Ascending aorta (tissue), 2 donors: ENCODE measurements at regions not wholly inside any gene's neighbourhood (a gene's known extent, or its start where the extent isn't known, plus 50 kb on each side); places are given as distances from the start of the nearest gene placed in this dataset.

Experiments used
- DNase-seq, 2 donors: peaks; one replicate each; pipeline ENCODE4 v3.0.0-alpha.2; 2019; ENCODE audit warnings: low spot score in 2 of 2
- H3K27ac ChIP-seq, 2 donors: fragments of 200-600 bp; sonication (generic); one replicate each; pipeline ENCODE4 v1.5.1; 2016 to 2017; ENCODE audit warnings: mild to moderate bottlenecking in 1 of 2
- H3K27me3 ChIP-seq: fragments of 200-600 bp; sonication (generic); one replicate; pipeline ENCODE4 v1.5.1; 2017
- H3K36me3 ChIP-seq, 2 donors: fragments of 200-600 bp; sonication (generic); one replicate each; pipeline ENCODE4 v1.5.1; 2016
- H3K4me1 ChIP-seq, 2 donors: fragments of 200-600 bp; sonication (generic); one replicate each; pipeline ENCODE4 v1.5.1; 2016 to 2017; ENCODE audit warnings: mild to moderate bottlenecking in 1 of 2
- H3K4me3 ChIP-seq, 2 donors: fragments of 200-600 bp; sonication (generic); one replicate each; pipeline ENCODE4 v1.5.1; 2016 to 2017; ENCODE audit warnings: mild to moderate bottlenecking in 1 of 2
- H3K9me3 ChIP-seq, 2 donors: fragments of 200-600 bp; sonication (generic); one replicate each; pipeline ENCODE4 v1.5.1; 2016
- intact Hi-C: fragments of 100-400 bp; cut with DNase I; formaldehyde crosslinking; loops from one replicate; pipeline ENCODE4 v1.15.1; 2023
- TF ChIP-seq, protein P1 (sequence below), 3 experiments: fragments of 200-600 bp in 2 of 3; fragments of 450-650 bp in 1 of 3; sonication (generic) in 2 of 3; IDR thresholded peaks; one replicate each; pipeline ENCODE4 v1.5.1; 2016 to 2019; ENCODE audit warnings: antibody characterized with exemption in 3 of 3, mild to moderate bottlenecking in 1 of 3, moderate library complexity in 1 of 3

GRCh38 chr15:79673416-79674123 lies 223.2 kb downstream of the MTHFS start:
- no peak for DNase-seq
- Histone ChIP-seq H3K9me3 (no peaks in the 10 kb centered on the region), H3K4me3 (no peak overlapping the region), H3K27ac (no peak overlapping the region), H3K4me1 (no peaks in the 10 kb centered on the region), H3K36me3 (no peaks in the 10 kb centered on the region), H3K27me3 (no peaks in the 10 kb centered on the region)
- TF ChIP-seq, protein P1, sequence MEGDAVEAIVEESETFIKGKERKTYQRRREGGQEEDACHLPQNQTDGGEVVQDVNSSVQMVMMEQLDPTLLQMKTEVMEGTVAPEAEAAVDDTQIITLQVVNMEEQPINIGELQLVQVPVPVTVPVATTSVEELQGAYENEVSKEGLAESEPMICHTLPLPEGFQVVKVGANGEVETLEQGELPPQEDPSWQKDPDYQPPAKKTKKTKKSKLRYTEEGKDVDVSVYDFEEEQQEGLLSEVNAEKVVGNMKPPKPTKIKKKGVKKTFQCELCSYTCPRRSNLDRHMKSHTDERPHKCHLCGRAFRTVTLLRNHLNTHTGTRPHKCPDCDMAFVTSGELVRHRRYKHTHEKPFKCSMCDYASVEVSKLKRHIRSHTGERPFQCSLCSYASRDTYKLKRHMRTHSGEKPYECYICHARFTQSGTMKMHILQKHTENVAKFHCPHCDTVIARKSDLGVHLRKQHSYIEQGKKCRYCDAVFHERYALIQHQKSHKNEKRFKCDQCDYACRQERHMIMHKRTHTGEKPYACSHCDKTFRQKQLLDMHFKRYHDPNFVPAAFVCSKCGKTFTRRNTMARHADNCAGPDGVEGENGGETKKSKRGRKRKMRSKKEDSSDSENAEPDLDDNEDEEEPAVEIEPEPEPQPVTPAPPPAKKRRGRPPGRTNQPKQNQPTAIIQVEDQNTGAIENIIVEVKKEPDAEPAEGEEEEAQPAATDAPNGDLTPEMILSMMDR (IDR thresholded peaks at IDR 0.05), result no peak
- intact Hi-C loops, result no loop called here

DNA sequence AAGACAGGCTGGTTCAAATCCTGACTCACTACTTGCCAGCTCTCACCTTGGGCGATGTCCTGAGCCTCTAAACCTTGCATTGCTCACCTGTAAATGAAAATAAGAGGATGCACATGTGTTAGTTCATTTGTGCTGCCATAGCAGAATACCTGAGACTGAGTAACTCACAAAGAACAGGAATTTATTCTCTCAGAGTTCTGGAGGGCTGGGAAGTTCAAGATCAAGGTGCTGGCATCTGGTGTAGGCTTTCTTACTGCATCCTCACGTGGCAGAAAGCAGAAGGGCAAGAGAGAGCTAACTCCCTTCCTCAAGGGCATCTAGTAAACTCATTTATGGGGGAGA lies 222.7 kb downstream of the MTHFS start:
- Histone ChIP-seq H3K27me3 (no peaks in the 10 kb centered on the region), H3K4me1 (no peaks in the 10 kb centered on the region), H3K36me3 (no peaks in the 10 kb centered on the region), H3K4me3 (no peak overlapping the region), H3K27ac (no peak overlapping the region), H3K9me3 (no peaks in the 10 kb centered on the region)
- intact Hi-C loops, result no loop called here
- DNase-seq, result no peak
- TF ChIP-seq, protein P1 (IDR thresholded peaks at IDR 0.05), result no peak

DNA sequence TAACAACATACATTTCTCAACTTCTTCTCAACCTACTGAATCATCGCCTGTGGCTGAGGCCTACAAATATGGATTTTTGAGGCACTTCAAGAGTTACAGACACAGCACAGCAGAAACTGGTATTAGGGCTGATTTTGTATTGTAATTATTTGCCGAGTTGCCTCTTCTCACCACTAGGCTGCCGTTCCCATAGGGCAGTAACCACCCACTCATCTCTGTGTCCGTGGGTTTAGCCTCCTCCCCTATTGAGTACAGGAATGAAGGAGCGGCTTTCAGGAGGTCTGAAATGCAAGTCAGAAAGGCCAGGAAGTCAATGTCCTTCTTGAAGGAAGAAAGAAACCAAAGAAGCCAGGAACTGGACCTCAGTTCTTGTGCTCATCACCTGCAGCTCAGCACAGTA lies 220.8 kb downstream of the MTHFS start:
- Histone ChIP-seq H3K27me3 (no peaks in the 10 kb centered on the region), H3K9me3 (no peaks in the 10 kb centered on the region), H3K27ac (no peak overlapping the region), H3K4me3 (no peak overlapping the region), H3K36me3 (no peaks in the 10 kb centered on the region), H3K4me1 (no peaks in the 10 kb centered on the region)
- DNase-seq, result no peak
- TF ChIP-seq, protein P1 (IDR thresholded peaks at IDR 0.05), result no peak
- intact Hi-C loops, result no loop called here

DNA sequence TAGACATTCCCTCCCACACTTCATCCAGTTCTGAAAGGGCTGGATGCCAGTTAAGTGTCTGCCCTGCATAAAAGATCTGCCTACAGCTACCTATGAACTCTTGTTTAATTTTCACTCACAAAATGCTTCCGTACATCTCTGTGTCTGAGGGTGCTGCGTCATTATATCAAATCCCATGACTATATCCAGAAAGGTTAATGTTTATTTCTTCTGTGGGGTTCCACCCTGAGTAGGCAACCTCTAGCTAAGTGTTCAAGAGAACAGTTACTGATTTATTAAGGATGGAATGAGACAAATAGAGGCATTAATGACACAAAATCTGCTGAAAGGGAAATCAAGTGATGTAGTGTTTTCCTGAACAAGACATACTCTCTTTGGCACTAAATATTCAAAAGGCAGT lies 220.2 kb downstream of the MTHFS start:
- intact Hi-C loops, result no loop called here
- H3K36me3 ChIP-seq, result no peaks in the 10 kb centered on the region
- no peak for DNase-seq
- H3K4me1 ChIP-seq, result no peaks in the 10 kb centered on the region
- H3K9me3 ChIP-seq, result no peaks in the 10 kb centered on the region
- TF ChIP-seq, protein P1 (IDR thresholded peaks at IDR 0.05), result no peak
- H3K27ac ChIP-seq, result no peak overlapping the region
- no peak overlapping the region for H3K4me3 ChIP-seq
- no peaks in the 10 kb centered on the region for H3K27me3 ChIP-seq

DNA sequence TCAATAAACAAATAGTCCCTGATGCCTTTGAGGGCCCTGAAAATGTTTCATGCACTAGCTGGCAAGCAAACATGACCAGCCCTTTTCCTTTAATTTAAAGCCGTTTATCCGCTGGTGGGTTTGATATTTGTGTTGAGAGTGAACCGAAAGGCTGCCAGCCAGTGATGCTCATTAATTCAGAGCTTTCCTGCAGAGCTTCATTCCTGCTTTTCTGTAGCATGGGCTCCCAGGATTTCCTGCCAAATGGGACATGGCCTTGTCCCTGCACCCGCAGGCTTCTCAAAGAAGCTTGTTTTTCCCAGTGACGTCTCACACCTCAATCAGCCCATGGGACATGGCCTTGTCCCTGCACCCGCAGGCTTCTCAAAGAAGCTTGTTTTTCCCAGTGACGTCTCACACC lies 219.6 kb downstream of the MTHFS start:
- Histone ChIP-seq H3K36me3 (no peaks in the 10 kb centered on the region), H3K4me1 (no peaks in the 10 kb centered on the region), H3K27me3 (no peaks in the 10 kb centered on the region), H3K9me3 (no peaks in the 10 kb centered on the region), H3K4me3 (no peak overlapping the region), H3K27ac (no peak overlapping the region)
- intact Hi-C loops, result no loop called here
- TF ChIP-seq, protein P1 (IDR thresholded peaks at IDR 0.05), result no peak
- DNase-seq, result no peak
